B cell (primary cell): ENCODE measurements at regions not wholly inside any gene's neighbourhood (a gene's known extent, or its start where the extent isn't known, plus 50 kb on each side); places are given as distances from the start of the nearest gene placed in this dataset. TPM values are rescaled to one million over a fixed set of nuclear protein-coding genes. Genes with fewer than 3 reads are reported as not detected.

Experiments used
- ATAC-seq: fragments of 200-7000 bp; cut with Tn5 transposase; one replicate; pipeline ENCODE4 v1.10.0; 2021; ENCODE audit warnings: low read depth, mild to moderate bottlenecking, moderate number of reproducible peaks, moderate library complexity
- CTCF ChIA-PET: fragments of 350-600 bp; sonication (Branson Sonifier 250); formaldehyde crosslinking; loops from one replicate; lab custom pipeline; 2021; ENCODE audit warnings: antibody characterized with exemption, inconsistent platforms; lab: Charles Lee
- POLR2A ChIA-PET: fragments of 350-600 bp; sonication (Branson Sonifier 250); formaldehyde crosslinking; loops from one replicate; lab custom pipeline; 2021; ENCODE audit warnings: antibody characterized with exemption; lab: Charles Lee
- DNase-seq: peaks from one replicate; pipeline ENCODE4 v3.0.0; 2013
- H2AFZ ChIP-seq: 2 replicates; pipeline ENCODE4 v1.6.1; 2012; ENCODE audit warnings: mild to moderate bottlenecking, low read depth, low read length; ENCODE audit not compliant: insufficient read depth, poor library complexity, severe bottlenecking
- H3K27ac ChIP-seq, 2 donors: 1 replicate in 1 of 2; 2 replicates in 1 of 2; pipeline ENCODE4 v1.5.1; 2012 to 2013; ENCODE audit warnings: low read length in 2 of 2, mild to moderate bottlenecking in 2 of 2, moderate library complexity in 1 of 2
- H3K27me3 ChIP-seq, 4 experiments: fragments of 200-600 bp in 1 of 4; sonication (generic) in 1 of 4; replicated peaks in 1 of 4; 1 replicate in 2 of 4; 2 replicates in 2 of 4; pipeline versions ENCODE4 v1.6.1 to v1.7.0; 2013 to 2016; ENCODE audit warnings: low read length in 3 of 4, mild to moderate bottlenecking in 2 of 4, mixed read lengths in 1 of 4, moderate library complexity in 1 of 4; ENCODE audit not compliant: insufficient read depth in 4 of 4, control insufficient read depth in 3 of 4; ENCODE audit errors: control extremely low read depth in 1 of 4
- H3K36me3 ChIP-seq, 2 experiments: replicated peaks in 1 of 2; 1 replicate in 1 of 2; 2 replicates in 1 of 2; pipeline versions ENCODE4 v1.6.1 to v1.7.1; 2013; ENCODE audit warnings: low read length in 1 of 2; ENCODE audit not compliant: insufficient read depth in 2 of 2, control insufficient read depth in 1 of 2; ENCODE audit errors: control extremely low read depth in 1 of 2, extremely low read depth in 1 of 2
- H3K4me1 ChIP-seq, 2 donors: fragments of 200-600 bp in 1 of 2; sonication (generic) in 1 of 2; 1 replicate in 1 of 2; 2 replicates in 1 of 2; pipeline versions ENCODE4 v1.5.1 to v1.6.1; 2013 to 2017; ENCODE audit warnings: low read length in 2 of 2; ENCODE audit not compliant: control insufficient read depth in 2 of 2, insufficient read depth in 2 of 2
- H3K4me2 ChIP-seq: replicated peaks from 2 replicates; pipeline ENCODE3; 2012; ENCODE audit warnings: mild to moderate bottlenecking, low read depth, low read length; ENCODE audit not compliant: poor library complexity, severe bottlenecking
- H3K4me3 ChIP-seq, 5 experiments: fragments of 200-600 bp in 1 of 5; sonication (generic) in 1 of 5; 1 replicate in 3 of 5; 2 replicates in 2 of 5; pipeline versions ENCODE4 v1.5.1 to v1.7.0; 2011 to 2016; ENCODE audit warnings: low read length in 4 of 5, mild to moderate bottlenecking in 4 of 5, low read depth in 2 of 5, control low read depth in 1 of 5, moderate library complexity in 1 of 5; ENCODE audit not compliant: insufficient read depth in 1 of 5; ENCODE audit errors: control extremely low read depth in 1 of 5, extremely low read depth in 1 of 5
- H3K79me2 ChIP-seq: fragments of 200-600 bp; sonication (generic); one replicate; pipeline ENCODE4 v1.6.0; 2016; ENCODE audit warnings: low read length; ENCODE audit not compliant: control insufficient read depth, insufficient read depth
- H3K9ac ChIP-seq: fragments of 200-600 bp; sonication (generic); 2 replicates; pipeline ENCODE4 v1.6.1; 2017; ENCODE audit warnings: mild to moderate bottlenecking, low read length, moderate library complexity
- H3K9me3 ChIP-seq, 3 donors: one replicate each; pipeline versions ENCODE4 v1.6.1 to v1.7.1; 2013; ENCODE audit warnings: low read length in 2 of 3; ENCODE audit not compliant: control insufficient read depth in 2 of 3, insufficient read depth in 1 of 3; ENCODE audit errors: control extremely low read depth in 1 of 3
- H4K20me1 ChIP-seq: 2 replicates; pipeline ENCODE4 v1.6.0; 2012; ENCODE audit warnings: mild to moderate bottlenecking, low read length; ENCODE audit not compliant: insufficient read depth, control insufficient read depth, poor library complexity, severe bottlenecking
- H3K27ac Mint-ChIP-seq: one replicate; pipeline ENCODE4 v1.8.0; 2021; ENCODE audit warnings: mixed read lengths
- H3K27me3 Mint-ChIP-seq: one replicate; pipeline ENCODE4 v1.8.0; 2021; ENCODE audit warnings: mixed read lengths
- H3K4me1 Mint-ChIP-seq: one replicate; pipeline ENCODE4 v1.8.0; 2021; ENCODE audit warnings: mixed read lengths
- H3K4me3 Mint-ChIP-seq: one replicate; pipeline ENCODE4 v1.8.0; 2021; ENCODE audit warnings: mixed read lengths
- H3K9me3 Mint-ChIP-seq: one replicate; pipeline ENCODE4 v1.8.0; 2022; ENCODE audit warnings: mixed read lengths; ENCODE audit not compliant: insufficient read depth
- EZH2 ChIP-seq: IDR thresholded peaks from 2 replicates; pipeline ENCODE4 v1.6.1; 2012; ENCODE audit warnings: borderline replicate concordance, low read depth, mild to moderate bottlenecking, moderate library complexity, low read length; ENCODE audit not compliant: insufficient read depth, poor library complexity, severe bottlenecking
- WGBS: methylation state at CpG from one replicate; pipeline ENCODE4 v1.1.5; 2013; ENCODE audit warnings: missing lambda C conversion rate; ENCODE audit not compliant: insufficient coverage; 5-methylcytosine and 5-hydroxymethylcytosine counted together
- intact Hi-C: fragments of 100-400 bp; cut with micrococcal nuclease; formaldehyde crosslinking; loops from one replicate; pipeline ENCODE4 v1.10.0; 2022
- small RNA-seq: library from RNA; depleted of rRNA; stranded (forward); fragments of <200 nt; gene quantifications from one replicate; pipeline ENCODE3, GENCODE V24; 2012; ENCODE audit warnings: low replicate concordance, low read depth; ENCODE audit not compliant: insufficient read length

- Mint-ChIP-seq H3K27ac (no peak overlapping the region), H3K9me3 (peaks cover 2% of the 10 kb centered on the region), H3K27me3 (peaks cover 5% of the 10 kb centered on the region), H3K4me1 (no peaks in the 10 kb centered on the region), H3K4me3 (no peak overlapping the region)
- no peak overlapping the region for H3K4me2 ChIP-seq
- no peak overlapping the region for H3K4me3 ChIP-seq
- H3K4me1 ChIP-seq = no peaks in the 10 kb centered on the region
- DNase-seq = no peak
- H3K27me3 ChIP-seq = no peaks in the 10 kb centered on the region
- ChIA-PET POLR2A (no interaction called here), CTCF (no interaction called here)
- no peak overlapping the region for H3K9ac ChIP-seq
- peaks cover 0 to 1% (median 0%) of the 10 kb centered on the region in 3 donors for H3K9me3 ChIP-seq
- H2AFZ ChIP-seq = no peak overlapping the region
- intact Hi-C loops = no loop called here
- no peak for ATAC-seq
- WGBS = no CpG with 5 or more reads among the region's 4 CpGs
- TF ChIP-seq EZH2 = no peak
- no peaks in the 10 kb centered on the region for H3K36me3 ChIP-seq
- no peaks in the 10 kb centered on the region for H4K20me1 ChIP-seq
- no peaks in the 10 kb centered on the region for H3K79me2 ChIP-seq
- no peak overlapping the region for H3K27ac ChIP-seq
Observed at GRCh38 chr4:98710831-98711230, 52.4 kb upstream of the TSPAN5 start.

Small RNA genes lying in the stretch of these regions (small RNA-seq; reads per million reads assigned to genes)
- not detected for gene AC114811.1
